HG03521 (cell line): ENCODE measurements at regions not wholly inside any gene's neighbourhood (a gene's known extent, or its start where the extent isn't known, plus 50 kb on each side); places are given as distances from the start of the nearest gene placed in this dataset.

Experiments
- ATAC-seq: cut with Tn5 transposase; IDR thresholded peaks from one replicate; pipeline ENCODE4 v1.9.1; 2021; ENCODE audit warnings: mild to moderate bottlenecking, moderate library complexity; ENCODE audit not compliant: unreplicated experiment

DNA sequence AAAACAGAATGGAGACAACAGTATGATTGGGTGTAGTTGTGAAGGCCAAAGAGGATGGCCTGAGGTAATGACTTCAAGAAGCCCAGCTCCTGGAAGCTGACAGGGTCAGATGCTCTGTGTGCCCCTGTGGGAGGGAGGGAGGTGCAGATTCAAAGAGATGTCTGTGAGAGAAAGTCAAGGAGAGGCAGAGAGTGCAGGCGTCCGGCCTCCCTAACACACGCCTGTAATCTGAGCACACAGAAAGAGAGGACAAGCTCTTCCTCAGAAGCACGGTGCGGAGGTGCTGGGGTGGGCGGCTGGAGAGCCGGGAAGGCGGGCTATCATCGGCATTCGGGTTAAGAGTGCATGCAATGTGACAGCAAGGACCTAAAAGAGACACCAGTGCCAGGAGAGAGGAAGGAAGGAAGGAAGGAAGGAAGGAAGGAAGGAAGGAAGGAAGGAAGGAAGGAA lies 238.2 kb upstream of the HES1 start:
- no peak for ATAC-seq

DNA sequence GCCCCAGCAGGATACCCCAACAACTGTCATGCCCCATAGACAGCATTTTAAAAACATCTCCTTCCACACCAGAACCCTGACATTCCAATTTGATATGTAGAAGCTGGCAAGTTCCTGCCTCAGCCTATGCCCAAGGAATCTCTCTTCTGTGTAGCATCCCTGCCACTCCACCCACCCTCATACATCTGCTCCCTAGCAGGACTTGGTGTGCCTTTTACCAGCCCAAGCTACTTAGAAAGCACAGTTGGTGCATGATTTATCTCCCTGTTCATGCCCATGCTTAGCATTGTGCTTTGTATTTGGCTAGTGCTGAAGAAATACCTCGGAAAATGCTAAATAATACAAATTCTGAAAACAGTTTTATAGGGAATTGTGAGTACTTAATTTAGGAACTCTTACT lies 236.9 kb upstream of the HES1 start:
- ATAC-seq = no peak

DNA sequence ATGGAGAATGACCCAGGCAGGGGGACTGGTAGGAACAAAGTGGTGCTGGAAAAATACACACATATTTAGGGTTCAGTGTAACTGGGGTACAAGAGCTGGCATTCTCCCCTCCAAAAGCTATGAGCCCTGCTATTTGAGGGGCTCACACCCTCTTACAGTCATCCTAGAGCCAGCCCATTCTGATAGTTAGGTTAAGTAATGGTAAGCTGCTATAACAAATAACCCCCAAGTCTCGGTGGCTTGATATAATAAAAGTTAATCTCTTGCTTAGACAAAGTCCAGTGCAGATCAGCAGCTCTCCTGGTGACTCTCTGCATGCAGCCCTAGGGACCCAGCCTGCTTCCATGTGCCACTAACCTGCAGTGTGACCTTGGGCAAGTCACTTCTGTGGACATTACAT lies 234.9 kb upstream of the HES1 start:
- no peak for ATAC-seq

DNA sequence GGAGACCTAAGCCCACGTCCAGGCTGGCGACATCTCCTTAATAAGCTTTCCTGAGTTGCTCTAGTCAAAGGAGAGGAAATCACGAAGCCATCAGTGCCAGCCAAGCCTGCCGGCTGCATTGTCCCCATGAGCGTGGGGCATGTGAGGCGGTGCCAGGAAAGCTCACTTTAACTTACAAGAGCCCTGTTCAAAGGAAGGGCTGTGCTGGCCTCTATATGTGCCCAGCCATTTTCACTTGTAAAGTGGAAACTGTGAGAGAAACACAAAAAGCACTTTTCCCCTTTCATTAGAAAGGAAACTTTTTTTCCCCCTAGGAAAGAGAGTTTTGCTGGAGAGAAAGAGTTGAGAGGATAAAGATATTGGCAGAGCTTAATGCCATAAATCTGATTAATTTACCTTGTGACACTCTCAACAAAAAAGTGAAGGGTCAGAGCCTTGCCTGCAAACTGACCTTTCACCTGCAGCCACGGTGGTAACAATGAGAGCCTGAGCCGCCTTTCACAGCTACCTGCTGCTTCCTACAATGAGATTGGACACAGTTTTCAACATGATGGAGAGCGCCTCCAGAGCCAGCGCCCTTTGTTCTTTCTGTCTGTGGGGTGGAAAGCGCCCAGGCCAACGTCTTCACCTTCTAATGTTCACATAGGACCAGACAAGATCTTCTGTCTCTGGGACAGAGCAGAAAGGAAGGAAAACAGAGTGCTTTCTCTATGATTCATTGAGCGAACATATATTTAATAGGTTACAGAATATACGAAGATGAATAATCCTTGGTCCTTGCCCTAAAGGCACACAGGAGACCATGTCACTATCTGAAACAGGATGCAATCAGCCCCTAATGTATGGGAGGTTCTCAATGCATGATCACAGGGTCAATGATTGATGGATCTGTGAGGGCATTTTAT lies 233.1 kb upstream of the HES1 start:
- no peak for ATAC-seq

DNA sequence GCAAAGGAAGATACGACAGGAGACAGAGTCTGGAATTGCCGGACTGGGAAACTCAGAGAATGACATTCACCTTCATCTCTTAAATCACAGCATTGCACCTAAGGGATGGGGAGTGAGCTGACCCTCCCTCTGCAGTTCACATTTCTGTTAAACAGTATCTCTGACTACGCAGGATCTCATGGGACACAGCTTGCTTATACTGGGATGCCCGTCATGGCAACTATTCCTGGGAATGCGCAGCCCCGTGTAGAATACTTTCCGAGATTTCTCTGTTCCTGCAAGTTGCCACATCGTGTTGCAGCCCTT lies 232.5 kb upstream of the HES1 start:
- ATAC-seq = no peak

DNA sequence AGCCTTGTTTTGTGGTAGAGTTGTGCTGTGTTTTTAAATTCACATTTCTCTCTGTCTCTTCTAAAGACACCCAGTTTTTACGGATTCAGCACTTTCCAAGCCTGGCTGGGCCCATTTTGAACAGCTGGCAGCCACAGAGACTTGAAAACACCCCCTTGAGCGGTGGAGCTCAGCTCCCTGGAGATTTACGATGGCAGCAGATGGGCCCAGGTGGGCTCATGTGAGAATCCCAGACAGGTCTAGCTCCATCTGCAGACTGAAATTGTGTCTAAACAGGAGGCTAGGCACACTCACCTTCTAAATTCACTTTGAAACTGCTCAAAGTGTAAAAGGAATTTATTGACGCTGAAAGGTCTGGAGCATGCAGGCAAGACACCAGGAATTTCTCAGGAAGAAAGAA lies 232.0 kb upstream of the HES1 start:
- ATAC-seq = no peak

DNA sequence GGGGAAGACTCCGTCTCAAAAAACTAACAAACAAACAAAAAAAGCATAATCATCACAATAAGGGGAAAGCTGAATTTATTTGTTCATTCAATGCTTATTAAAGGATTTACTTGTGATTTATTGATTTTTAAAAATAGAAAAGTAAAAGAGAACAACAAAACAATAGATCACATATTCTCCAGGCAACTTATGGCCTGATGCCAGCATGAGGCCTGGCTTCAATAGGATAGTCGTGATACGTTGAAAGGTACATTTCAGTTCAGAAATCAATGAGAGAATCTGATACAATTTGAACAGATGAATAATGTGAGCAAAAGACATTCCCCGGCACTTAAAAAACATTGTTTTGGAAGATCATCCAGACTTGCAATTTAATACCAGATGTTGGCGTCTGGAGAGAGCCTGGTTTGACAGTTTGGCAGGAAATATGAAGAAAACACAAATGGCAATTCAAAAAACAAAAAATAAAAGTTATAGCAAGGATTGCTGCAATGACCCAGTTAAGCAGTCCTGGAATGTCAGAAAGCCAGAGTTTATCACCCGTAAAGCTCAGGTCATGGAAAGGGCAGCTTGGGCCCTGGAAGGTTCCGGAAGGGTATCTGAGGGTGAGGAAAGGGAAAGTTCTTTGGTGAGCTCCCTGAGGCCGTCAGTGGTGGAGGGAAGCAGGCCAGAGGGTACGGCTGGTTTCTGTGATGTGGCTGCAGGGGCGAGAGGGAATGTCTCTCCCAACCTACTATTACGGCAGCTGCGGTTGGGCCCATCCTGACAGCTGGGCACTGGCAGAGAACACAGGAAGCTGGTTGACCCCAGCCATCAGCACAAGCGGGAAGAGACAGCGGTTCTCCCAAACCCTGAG lies 230.2 kb upstream of the HES1 start:
- ATAC-seq = no peak

DNA sequence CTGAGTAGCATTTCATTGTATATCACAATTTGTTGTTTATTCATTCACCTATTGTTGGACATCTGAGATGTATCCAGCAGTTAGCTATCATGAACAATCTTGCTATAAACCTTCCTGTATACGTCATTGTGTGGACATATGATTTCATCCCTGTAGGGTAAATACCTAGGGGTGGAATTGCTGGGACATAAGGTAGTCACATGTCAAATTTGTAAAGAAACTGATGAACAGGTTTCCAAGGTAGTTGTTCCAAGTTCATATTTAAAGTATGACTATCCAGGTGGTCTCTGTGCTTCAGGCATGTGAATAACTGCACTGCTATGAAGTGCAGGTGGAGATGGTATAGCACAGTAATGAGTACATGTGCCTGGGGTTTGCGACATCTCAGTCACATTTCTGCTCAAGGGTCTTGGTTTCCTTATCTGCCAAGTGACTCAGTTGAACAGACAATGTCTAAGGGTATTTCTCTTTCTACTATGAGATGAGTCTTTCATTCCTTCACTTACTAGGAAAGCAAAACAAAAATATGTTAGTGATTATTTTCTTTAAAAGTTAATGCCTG lies 229.0 kb upstream of the HES1 start:
- ATAC-seq = no peak

DNA sequence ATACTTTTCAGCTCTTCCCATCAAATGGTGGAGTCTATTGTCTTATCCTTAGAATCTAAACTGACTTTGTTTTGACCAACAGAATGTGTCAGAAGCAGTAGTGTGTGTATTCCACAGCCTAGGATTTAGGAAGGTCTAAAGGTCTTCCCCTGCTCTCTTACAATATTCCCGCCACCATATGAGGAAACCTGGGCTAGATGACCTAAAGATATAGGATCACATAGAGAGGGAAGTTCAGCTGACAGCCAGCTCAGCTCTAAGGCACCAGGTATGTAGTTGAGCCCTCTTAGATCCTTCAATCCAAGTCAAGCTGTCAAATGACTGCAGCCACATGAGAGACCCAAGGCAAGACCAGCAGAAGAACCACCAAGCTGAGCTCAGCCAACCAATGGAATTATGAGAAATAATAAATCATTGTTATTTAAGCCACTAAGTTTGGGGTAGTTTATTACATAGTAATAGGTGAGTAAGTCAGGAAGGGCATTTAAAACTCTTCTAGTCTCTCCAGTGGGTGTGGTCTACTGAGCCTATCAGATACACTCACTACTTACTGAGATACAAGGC lies 227.7 kb upstream of the HES1 start:
- no peak for ATAC-seq

DNA sequence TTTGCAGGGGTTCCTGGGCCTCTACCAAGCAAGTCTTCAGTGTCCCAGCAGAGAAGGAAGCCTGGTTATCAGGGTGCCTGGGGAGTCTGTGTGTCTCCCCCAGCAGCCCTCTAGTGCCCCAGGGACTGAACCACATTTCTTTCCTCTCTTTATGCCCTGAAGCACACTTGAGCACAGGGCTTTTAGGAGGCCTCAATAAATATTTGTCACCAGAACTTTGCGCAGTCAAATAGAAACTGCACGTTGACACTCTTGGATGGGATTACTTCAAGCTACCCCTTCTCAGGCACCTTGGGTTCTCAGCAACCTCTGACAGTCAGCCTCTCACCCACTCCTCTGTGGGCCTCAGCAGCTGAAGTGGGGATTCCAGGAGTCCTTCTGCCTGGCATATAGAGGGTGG lies 226.6 kb upstream of the HES1 start:
- no peak for ATAC-seq

DNA sequence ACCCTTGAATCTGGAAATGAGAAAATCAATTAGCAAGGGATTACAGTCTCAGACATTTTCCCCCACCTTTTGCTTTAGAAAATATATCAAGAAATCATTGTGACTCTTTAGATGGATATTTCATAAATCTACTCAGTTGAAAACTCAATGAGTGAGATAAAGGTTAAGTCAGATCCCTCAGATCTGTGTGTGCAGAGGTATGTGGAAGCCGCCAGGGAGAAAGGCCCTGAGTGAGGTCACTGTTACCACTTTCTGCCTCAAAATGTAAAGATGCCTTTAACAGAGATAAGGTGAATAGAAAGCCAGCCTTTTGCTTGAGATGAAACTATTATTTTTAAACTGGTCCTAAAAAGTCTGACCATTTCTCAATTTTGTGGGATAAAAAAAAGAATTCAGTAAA lies 225.6 kb upstream of the HES1 start:
- ATAC-seq = no peak

DNA sequence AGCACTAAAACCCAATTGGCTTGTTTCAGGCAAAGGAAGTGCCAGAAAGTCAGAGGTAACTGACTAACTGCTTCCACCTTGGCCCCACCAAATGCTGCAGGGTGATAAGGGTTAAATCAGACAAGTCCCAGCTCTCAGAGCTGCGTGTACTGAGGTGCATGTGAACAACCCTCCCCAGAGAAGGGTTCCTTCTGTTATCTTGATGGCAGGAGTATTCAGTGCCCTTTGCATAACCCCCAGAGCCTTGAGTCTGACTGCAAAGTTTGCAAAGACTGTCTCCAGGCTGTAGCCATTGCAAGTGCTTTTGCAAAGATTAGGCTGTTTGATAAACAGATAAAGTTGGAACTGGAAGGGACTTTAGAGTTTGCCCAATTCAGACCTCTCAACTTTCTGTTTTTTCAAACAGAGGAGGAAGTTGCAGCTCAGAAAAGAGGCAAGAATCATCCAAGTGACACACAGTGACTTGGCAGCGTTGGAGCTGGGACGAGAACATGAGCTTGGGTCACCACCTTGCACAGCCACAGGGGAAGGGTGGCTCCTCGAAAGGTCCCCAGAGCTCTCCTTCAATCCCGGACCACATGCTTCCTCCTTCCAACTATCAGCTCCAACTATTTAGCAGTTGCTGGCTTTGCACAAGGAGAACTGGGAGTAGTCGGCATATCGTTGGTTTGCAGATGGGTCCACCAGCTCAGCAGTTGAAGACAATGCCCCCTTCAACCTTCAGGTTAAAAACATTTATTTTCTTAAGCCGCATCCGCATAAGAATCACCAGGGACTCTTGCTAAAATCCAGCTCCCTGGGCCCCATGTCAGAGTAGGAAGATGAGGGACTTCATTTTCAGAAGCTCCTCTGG lies 224.8 kb upstream of the HES1 start:
- no peak for ATAC-seq

DNA sequence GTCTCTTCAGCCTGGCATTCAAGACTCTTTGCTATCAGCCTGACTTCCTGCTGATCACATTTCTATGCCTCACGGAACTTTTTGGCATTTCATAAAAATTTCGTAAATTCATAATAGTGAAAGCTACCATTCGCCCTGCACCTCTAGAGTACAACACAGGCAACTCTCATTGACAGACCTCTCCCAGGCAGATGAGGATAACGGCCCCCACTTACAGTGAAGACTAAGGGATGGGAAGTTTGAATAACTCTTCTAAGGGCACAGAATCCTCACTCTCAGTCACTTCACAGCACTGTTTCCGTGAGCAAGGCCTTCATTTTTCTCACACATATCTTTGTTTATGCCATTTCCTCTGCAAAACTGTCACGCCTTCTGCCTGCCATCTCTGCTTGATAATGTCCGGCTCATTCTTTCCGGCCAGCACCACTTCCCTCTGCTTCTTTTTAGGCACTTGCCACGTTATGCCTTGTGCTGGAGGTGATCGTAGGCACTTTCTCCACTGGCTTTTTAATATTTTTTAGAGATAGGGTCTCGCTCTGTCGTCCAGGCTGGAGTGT lies 224.1 kb upstream of the HES1 start:
- ATAC-seq = no peak

DNA sequence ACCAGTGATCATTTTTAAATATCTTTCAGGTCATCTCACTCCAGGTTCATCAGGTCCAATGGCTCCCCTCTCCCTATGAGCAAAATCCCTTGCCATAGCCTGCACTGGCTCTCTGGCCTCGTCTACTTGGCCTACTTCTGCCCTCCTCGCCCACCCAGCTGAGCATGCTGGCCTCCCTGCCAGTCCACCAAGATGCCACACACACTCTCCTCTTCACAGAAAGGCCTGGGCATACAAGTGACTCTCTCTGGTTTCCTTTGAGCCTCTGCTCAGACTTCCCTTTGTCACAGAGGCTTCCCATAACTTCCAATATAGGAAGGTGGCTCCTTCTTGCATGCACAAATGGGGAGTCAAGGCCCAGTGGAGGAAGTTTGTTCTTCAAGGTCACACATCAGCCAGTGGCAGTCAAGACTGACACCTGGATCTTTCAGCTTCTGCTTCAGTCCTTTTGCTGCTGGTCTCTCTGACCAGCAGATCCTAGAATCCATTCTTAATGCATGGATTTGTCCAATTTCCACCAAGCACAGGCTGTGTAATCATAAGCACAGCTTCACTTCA lies 223.2 kb upstream of the HES1 start:
- ATAC-seq = no peak

DNA sequence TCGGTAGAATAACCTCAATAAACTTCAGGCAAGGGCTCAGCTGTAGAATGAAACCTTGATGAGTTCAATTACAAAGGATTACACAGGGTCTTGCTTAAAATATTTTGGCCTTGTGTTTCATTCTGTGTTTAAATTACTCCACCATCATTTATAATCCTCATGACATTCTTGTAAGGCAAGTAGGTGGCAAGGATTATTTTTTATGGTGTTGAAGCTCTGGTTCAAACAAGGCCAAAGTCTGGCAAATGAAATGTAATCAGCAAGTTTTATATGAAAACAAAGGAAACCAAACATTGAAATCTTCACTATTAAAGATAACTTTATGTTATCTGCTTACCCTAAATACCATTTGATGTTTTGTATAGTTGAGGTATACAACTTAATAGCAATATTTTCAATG lies 221.3 kb upstream of the HES1 start:
- no peak for ATAC-seq

DNA sequence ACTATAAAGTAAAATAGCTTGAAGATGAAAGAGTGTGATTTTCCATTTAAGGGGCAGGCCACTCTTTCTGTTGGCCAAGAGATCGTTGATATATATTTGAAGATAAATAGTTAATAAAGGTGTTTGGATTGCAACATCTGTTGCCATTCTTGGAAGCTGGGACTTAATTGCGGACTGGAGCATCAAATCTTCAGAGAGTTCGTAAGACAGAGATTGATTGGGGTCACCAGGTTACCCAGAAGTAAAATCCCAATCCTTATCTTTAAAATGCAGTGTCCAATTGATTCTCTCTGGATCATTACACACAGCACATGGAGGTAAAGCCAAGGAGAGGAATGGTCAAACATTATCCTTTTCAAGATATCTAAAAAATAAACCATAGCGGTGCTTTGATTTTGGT lies 220.8 kb upstream of the HES1 start:
- ATAC-seq = no peak

DNA sequence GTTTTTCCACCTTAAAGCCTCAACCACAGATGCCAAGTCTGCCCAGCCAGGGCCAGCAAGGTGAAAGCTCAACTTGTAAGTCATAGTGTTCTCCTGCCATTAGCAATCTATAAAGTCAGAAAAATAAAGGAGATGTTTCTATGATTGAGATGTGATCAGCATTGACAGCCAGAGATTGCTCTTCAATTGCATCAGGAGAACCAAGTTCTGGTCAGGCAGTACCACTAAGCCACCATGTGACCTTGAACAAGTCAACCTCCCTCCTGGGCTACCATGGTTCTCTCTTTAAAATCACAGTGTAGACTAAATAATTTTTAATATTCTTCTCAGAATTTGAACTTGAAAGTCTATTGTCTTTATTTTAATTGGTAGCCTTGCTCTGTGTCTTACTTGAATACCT lies 220.3 kb upstream of the HES1 start:
- no peak for ATAC-seq

DNA sequence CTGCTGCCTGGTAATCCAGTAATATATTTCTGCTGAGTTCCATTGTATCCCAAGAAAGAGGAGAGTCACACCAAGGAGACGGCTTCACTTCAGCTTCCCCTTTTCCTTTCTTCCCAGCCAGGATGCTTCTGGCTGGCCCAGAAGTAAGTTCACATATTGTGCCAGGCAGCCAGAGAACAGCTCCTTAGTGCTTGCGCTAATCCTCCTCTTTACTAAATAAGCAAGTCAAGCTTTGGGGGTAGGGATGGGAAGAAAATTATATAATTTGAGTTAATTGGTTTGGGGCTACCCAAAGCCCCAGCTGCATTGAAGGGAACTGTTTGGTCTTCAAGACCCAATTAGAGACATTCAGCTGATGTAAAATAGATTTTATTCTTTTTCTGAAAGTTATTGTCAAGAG lies 218.8 kb upstream of the HES1 start:
- ATAC-seq = no peak

DNA sequence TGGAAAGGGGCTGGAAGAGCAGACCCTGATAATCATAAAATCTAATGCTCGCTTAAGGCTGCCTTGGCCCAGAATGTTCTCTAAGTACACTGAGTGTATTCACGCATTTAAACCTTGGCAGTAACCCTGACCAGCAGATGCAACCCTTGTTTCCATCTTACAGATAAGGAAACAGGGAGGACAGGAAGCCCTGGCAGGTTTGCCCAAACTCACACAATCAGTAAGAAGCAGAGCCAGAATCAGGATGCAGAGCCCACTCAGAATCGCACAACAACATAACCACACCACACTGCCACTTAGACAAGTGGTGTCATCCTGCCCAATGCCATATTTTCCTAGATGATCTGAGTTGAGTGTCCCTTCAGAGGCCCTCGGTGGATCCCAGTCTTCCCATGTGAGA lies 214.5 kb upstream of the HES1 start:
- no peak for ATAC-seq
